ENCODE measurements at regions not wholly inside any gene's neighbourhood (a gene's known extent, or its start where the extent isn't known, plus 50 kb on each side); places are given as distances from the start of the nearest gene placed in this dataset.

DNA sequence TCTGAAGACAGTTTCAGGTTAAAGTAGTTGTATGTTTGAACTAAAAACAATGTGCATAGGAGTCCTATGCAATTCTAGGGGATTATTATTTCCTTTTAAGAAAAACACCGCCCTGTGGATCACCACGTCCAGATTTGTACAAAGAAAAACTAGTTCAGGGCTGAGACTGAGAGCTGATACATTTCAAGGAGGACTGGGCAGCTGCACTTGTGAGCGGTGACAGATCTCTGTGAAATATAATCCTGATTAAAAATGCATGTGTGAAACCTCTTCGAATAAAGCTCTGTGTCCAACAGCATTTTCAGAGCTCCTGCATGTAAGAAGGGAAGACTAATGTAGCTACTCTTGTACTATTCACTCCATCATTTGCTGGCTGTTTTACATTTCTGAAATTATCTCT lies 365.8 kb upstream of the PITX2 start:
- no peak for TF ChIP-seq POLR2A (IDR thresholded peaks at IDR 0.05)
- TF ChIP-seq, protein P1, sequence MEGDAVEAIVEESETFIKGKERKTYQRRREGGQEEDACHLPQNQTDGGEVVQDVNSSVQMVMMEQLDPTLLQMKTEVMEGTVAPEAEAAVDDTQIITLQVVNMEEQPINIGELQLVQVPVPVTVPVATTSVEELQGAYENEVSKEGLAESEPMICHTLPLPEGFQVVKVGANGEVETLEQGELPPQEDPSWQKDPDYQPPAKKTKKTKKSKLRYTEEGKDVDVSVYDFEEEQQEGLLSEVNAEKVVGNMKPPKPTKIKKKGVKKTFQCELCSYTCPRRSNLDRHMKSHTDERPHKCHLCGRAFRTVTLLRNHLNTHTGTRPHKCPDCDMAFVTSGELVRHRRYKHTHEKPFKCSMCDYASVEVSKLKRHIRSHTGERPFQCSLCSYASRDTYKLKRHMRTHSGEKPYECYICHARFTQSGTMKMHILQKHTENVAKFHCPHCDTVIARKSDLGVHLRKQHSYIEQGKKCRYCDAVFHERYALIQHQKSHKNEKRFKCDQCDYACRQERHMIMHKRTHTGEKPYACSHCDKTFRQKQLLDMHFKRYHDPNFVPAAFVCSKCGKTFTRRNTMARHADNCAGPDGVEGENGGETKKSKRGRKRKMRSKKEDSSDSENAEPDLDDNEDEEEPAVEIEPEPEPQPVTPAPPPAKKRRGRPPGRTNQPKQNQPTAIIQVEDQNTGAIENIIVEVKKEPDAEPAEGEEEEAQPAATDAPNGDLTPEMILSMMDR (IDR thresholded peaks at IDR 0.05), result no peak

Measured in right lobe of liver (tissue), 4 donors.